ENCODE measurements at regions not wholly inside any gene's neighbourhood (a gene's known extent, or its start where the extent isn't known, plus 50 kb on each side); places are given as distances from the start of the nearest gene placed in this dataset.

GRCh38 chr18:78431606-78432005 is 548.0 kb upstream of the SALL3 start:
- no peak for TF ChIP-seq ZFP3 (CRISPR knock-in tag; IDR thresholded peaks at IDR 0.05)
- no peak for TF ChIP-seq ARNTL (CRISPR knock-in tag; IDR thresholded peaks at IDR 0.05; ENCODE audit: borderline replicate concordance, low read depth)
- no peak for TF ChIP-seq TCF4 (CRISPR knock-in tag; IDR thresholded peaks at IDR 0.05; ENCODE audit: borderline replicate concordance)
- TF ChIP-seq, protein P1, sequence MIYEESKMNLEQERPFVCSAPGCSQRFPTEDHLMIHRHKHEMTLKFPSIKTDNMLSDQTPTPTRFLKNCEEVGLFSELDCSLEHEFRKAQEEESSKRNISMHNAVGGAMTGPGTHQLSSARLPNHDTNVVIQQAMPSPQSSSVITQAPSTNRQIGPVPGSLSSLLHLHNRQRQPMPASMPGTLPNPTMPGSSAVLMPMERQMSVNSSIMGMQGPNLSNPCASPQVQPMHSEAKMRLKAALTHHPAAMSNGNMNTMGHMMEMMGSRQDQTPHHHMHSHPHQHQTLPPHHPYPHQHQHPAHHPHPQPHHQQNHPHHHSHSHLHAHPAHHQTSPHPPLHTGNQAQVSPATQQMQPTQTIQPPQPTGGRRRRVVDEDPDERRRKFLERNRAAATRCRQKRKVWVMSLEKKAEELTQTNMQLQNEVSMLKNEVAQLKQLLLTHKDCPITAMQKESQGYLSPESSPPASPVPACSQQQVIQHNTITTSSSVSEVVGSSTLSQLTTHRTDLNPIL (CRISPR knock-in tag; IDR thresholded peaks at IDR 0.05; ENCODE audit: low read depth): no peak
- no peak for TF ChIP-seq OSR1 (CRISPR knock-in tag; IDR thresholded peaks at IDR 0.05)
- TF ChIP-seq ZNF565 (CRISPR knock-in tag; conservative IDR thresholded peaks at IDR 0.05; ENCODE audit: low read depth): no peak
- no peak for TF ChIP-seq PPARA (CRISPR knock-in tag; IDR thresholded peaks at IDR 0.05; ENCODE audit: borderline replicate concordance)
- TF ChIP-seq ZFP30 (CRISPR knock-in tag; IDR thresholded peaks at IDR 0.05): no peak
- no peak for TF ChIP-seq CSDC2 (CRISPR knock-in tag; IDR thresholded peaks at IDR 0.05)
- TF ChIP-seq ZNF70 (CRISPR knock-in tag; IDR thresholded peaks at IDR 0.05): no peak
- TF ChIP-seq TSHZ2 (CRISPR knock-in tag; IDR thresholded peaks at IDR 0.05): no peak
- no peak for TF ChIP-seq ESRRG (CRISPR knock-in tag; IDR thresholded peaks at IDR 0.05)
